GM23248 (cell line): ENCODE measurements at regions not wholly inside any gene's neighbourhood (a gene's known extent, or its start where the extent isn't known, plus 50 kb on each side); places are given as distances from the start of the nearest gene placed in this dataset.

Experiments used
- EZH2 ChIP-seq: fragments of 200-600 bp; sonication (generic); IDR thresholded peaks from 2 replicates; pipeline ENCODE4 v1.6.1; 2018; ENCODE audit warnings: antibody characterized with exemption, mild to moderate bottlenecking; ENCODE audit not compliant: insufficient read depth, poor library complexity, severe bottlenecking
- EZH2phosphoT487 ChIP-seq: fragments of 200-600 bp; sonication (generic); IDR thresholded peaks from 2 replicates; pipeline ENCODE4 v1.6.1; 2018; ENCODE audit warnings: antibody characterized with exemption, moderate library complexity, mild to moderate bottlenecking, low read depth; ENCODE audit not compliant: insufficient read depth

DNA sequence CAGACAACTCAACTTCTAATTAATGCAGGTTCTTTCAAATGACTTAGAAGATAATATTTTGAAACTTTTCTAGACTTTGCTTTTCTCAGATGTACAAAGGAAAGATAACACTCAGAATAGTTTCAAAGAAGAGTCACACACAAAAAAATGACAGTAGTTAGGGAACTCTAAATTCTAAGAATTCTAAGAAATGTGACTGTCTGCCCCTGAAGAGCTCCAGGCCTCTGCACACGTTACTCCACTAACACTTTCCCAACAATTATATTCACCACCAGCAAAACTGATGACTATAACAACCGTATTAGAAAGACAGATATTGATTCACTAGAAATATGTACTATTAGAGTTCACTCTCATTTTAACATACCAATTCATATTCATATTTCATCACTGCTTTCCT lies 133.3 kb upstream of the SMLR1 start:
- no peak for TF ChIP-seq EZH2
- TF ChIP-seq EZH2phosphoT487: no peak
